ENCODE measurements at regions not wholly inside any gene's neighbourhood (a gene's known extent, or its start where the extent isn't known, plus 50 kb on each side); places are given as distances from the start of the nearest gene placed in this dataset.
A peak's percentile ranks its signal among the peaks of the same experiment; 100 is the strongest.

- TF ChIP-seq CTCF (IDR thresholded peaks at IDR 0.05 in 8 of 11, conservative IDR thresholded peaks at IDR 0.05 in 3 of 11) (peak in 3 of 11 experiments; percentile 6 to 38 (median 35)), POLR2A (IDR thresholded peaks at IDR 0.05) (no peak), POLR2AphosphoS5 (IDR thresholded peaks at IDR 0.05) (peak in 1 of 3 donors; percentile 26)
Observed at GRCh38 chr9:96025995-96026602, 150.6 kb downstream of the ERCC6L2 start.

Data from spleen (tissue), 7 donors.